ENCODE measurements at regions not wholly inside any gene's neighbourhood (a gene's known extent, or its start where the extent isn't known, plus 50 kb on each side); places are given as distances from the start of the nearest gene placed in this dataset.

- no peak overlapping the region for H3K4me3 ChIP-seq (ENCODE audit: control insufficient read depth, low read depth, low read length)
- no peak for TF ChIP-seq CTCF (IDR thresholded peaks at IDR 0.05; ENCODE audit: control insufficient read depth, insufficient read depth, low read depth, low read length, missing control alignments)
- DNase-seq (ENCODE audit: low read depth) = no peak
Observed at GRCh38 chr17:5872831-5873230, 197.3 kb upstream of the WSCD1 start.

DNA sequence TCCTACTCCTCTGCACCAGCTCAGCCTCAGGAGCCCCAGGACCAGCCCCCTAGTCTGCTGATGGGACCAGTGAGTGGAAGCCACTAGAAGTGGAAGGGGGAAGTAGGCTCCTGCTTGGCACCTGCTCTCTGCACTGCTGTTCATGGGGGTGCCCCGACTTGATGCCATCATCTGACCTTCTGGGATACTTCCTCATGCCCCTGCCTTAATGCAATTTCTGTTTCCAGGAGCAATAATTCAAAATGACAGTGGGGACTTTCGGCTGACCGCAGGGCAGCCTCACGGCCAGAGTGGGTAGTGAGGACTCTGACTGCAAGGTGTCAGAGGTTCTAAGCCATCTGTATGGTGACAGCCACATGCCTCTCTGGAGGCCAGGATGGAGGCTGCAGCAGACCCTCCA lies 196.4 kb upstream of the WSCD1 start:
- H3K4me3 ChIP-seq (ENCODE audit: control insufficient read depth, low read depth, low read length) = no peak overlapping the region
- no peak for TF ChIP-seq CTCF (IDR thresholded peaks at IDR 0.05; ENCODE audit: control insufficient read depth, insufficient read depth, low read depth, low read length, missing control alignments)
- no peak for DNase-seq (ENCODE audit: low read depth)

GRCh38 chr17:5874486-5874885 lies 195.7 kb upstream of the WSCD1 start:
- no peak overlapping the region for H3K4me3 ChIP-seq (ENCODE audit: control insufficient read depth, low read depth, low read length)
- DNase-seq (ENCODE audit: low read depth) = no peak
- no peak for TF ChIP-seq CTCF (IDR thresholded peaks at IDR 0.05; ENCODE audit: control insufficient read depth, insufficient read depth, low read depth, low read length, missing control alignments)

- H3K4me3 ChIP-seq (ENCODE audit: control insufficient read depth, low read depth, low read length) = no peak overlapping the region
- TF ChIP-seq CTCF (IDR thresholded peaks at IDR 0.05; ENCODE audit: control insufficient read depth, insufficient read depth, low read depth, low read length, missing control alignments) = no peak
- DNase-seq (ENCODE audit: low read depth) = no peak
Observed at GRCh38 chr17:5877366-5877765, 192.8 kb upstream of the WSCD1 start.

DNA sequence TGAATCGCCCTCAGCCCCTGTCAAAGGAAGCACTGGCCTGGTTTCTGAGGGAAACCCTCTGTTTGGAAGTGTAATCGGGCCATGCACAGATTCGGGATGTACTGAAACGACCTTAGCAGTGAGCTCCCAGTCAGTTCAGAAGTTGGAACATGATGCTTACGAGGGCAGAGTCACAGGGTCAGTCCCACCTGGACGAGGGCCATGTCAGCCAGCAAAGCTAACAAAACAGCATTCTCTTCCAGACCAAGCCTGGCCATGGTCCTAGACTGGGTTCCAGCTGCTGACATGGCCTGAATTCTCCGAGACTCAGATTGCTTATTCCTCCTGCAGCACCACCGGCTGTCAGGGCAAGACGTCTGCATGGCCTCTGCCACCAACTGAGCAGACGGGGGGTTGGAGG lies 192.2 kb upstream of the WSCD1 start:
- TF ChIP-seq CTCF (IDR thresholded peaks at IDR 0.05; ENCODE audit: control insufficient read depth, insufficient read depth, low read depth, low read length, missing control alignments) = no peak
- H3K4me3 ChIP-seq (ENCODE audit: control insufficient read depth, low read depth, low read length) = no peak overlapping the region
- DNase-seq (ENCODE audit: low read depth) = no peak

DNA sequence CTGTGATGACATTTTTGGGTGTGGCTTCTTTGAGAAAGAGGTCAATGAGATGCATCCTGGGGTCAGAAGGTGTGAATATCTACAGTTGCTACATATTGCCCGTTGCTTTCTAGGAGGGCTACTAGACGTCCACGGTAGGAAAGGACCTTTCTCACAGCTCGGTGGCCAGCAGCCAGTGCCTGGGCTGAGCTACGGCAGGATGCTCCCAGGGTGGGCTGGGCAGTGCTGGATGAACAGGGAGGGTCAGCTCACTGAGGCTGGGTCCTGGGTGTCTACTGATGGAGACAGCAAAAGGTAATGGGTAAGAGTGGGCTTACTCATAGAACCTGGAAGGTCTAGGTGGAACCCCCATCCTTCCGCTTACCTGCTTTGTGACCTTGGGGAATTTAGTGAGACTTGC lies 188.3 kb upstream of the WSCD1 start:
- DNase-seq (ENCODE audit: low read depth) = no peak
- no peak for TF ChIP-seq CTCF (IDR thresholded peaks at IDR 0.05; ENCODE audit: control insufficient read depth, insufficient read depth, low read depth, low read length, missing control alignments)
- H3K4me3 ChIP-seq (ENCODE audit: control insufficient read depth, low read depth, low read length) = no peak overlapping the region
